C4-2B (cell line): ENCODE measurements at regions not wholly inside any gene's neighbourhood (a gene's known extent, or its start where the extent isn't known, plus 50 kb on each side); places are given as distances from the start of the nearest gene placed in this dataset.
"Not testable (repeated sequence)": the region's sequence is repeated elsewhere in the genome, so short reads cannot be mapped to it uniquely, and the experiment has no call there.

Experiments
- H3K27ac ChIP-seq: fragments of 450-650 bp; 2 replicates; pipeline ENCODE4 v1.5.1; 2017
- CTCF ChIP-seq: fragments of 450-650 bp; conservative IDR thresholded peaks from 2 replicates; pipeline ENCODE4 v1.5.1; 2017; ENCODE audit warnings: mild to moderate bottlenecking
- ZFX ChIP-seq: fragments of 450-650 bp; IDR thresholded peaks from 2 replicates; pipeline ENCODE4 v1.6.1; 2017

- H3K27ac ChIP-seq = no peak overlapping the region
- no peak for TF ChIP-seq CTCF
- no peak for TF ChIP-seq ZFX
These were observed 309.1 kb downstream of the FOXL1 start for GRCh38 chr16:86887416-86887815.

- no peak for TF ChIP-seq ZFX
- no peak overlapping the region for H3K27ac ChIP-seq
These were observed 310.1 kb downstream of the FOXL1 start for GRCh38 chr16:86888231-86889053.

- not testable (repeated sequence) for H3K27ac ChIP-seq
These were observed 310.7 kb downstream of the FOXL1 start for GRCh38 chr16:86889054-86889366.

GRCh38 chr16:86889974-86890373 lies 311.6 kb downstream of the FOXL1 start:
- no peak for TF ChIP-seq ZFX
- TF ChIP-seq CTCF = no peak
- H3K27ac ChIP-seq = no peak overlapping the region

DNA sequence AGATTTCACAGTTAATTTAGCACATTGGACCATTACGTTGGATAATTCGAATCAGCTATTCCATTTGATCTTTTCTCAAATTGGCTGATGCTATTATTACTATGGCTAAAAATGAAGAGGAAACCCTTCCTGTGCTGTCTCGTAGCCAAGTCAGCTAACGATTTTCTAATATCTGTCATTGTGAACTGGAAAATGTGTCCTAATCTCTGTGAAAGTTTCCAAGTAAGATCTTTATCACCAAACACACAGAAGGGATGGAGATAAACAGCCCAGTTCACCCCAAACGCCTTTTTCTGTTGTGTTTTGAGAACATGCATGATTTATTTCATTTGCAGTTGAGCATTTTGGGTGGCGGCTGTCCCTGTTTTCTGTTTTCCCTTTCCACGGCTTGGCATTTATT lies 312.8 kb downstream of the FOXL1 start:
- no peak overlapping the region for H3K27ac ChIP-seq
- no peak for TF ChIP-seq ZFX
- no peak for TF ChIP-seq CTCF

GRCh38 chr16:86891631-86892030 lies 313.3 kb downstream of the FOXL1 start:
- TF ChIP-seq CTCF (no peak), ZFX (no peak)
- no peak overlapping the region for H3K27ac ChIP-seq

GRCh38 chr16:86892509-86892908 lies 314.2 kb downstream of the FOXL1 start:
- no peak overlapping the region for H3K27ac ChIP-seq
- TF ChIP-seq ZFX = no peak
- TF ChIP-seq CTCF = no peak

- no peak for TF ChIP-seq CTCF
- no peak for TF ChIP-seq ZFX
- H3K27ac ChIP-seq = no peak overlapping the region
These were observed 315.2 kb downstream of the FOXL1 start for GRCh38 chr16:86893506-86893905.
